ENCODE measurements at regions not wholly inside any gene's neighbourhood (a gene's known extent, or its start where the extent isn't known, plus 50 kb on each side); places are given as distances from the start of the nearest gene placed in this dataset.

- Histone ChIP-seq H3K4me2 (no peak overlapping the region), H3K4me1 (no peaks in the 10 kb centered on the region), H3K79me2 (ENCODE audit: low read depth) (no peaks in the 10 kb centered on the region), H3K27ac (no peak overlapping the region), H3K4me3 (no peak overlapping the region), H3K9ac (no peak overlapping the region), H2AFZ (replicated peaks) (no peak overlapping the region), H3K9me3 (ENCODE audit: low read depth) (no peaks in the 10 kb centered on the region), H4K20me1 (ENCODE audit: low read depth) (no peaks in the 10 kb centered on the region), H3K36me3 (no peaks in the 10 kb centered on the region), H3F3A (ENCODE audit: low read depth) (no peaks in the 10 kb centered on the region), H3K27me3 (no peaks in the 10 kb centered on the region)
- DNase-seq (ENCODE audit: low spot score): no peak
- Mint-ChIP-seq H3K9me3 (no peaks in the 10 kb centered on the region), H3K27ac (no peak overlapping the region), H3K27me3 (ENCODE audit: insufficient read depth, low read depth) (peaks cover 3% of the 10 kb centered on the region), H3K4me3 (no peak overlapping the region), H3K4me1 (no peaks in the 10 kb centered on the region), H3K36me3 (no peaks in the 10 kb centered on the region)
- TF ChIP-seq EZH2 (IDR thresholded peaks at IDR 0.05): no peak
- TF ChIP-seq CTCF (IDR thresholded peaks at IDR 0.05): no peak
- no peak for TF ChIP-seq EZH2phosphoT487 (IDR thresholded peaks at IDR 0.05)
These were observed 124.8 kb upstream of the GPC1 start for GRCh38 chr2:240310645-240311044.

GRCh38 chr2:240311821-240312220 lies 123.6 kb upstream of the GPC1 start:
- TF ChIP-seq EZH2phosphoT487 (IDR thresholded peaks at IDR 0.05): no peak
- no peak for TF ChIP-seq EZH2 (IDR thresholded peaks at IDR 0.05)
- no peak for TF ChIP-seq CTCF (IDR thresholded peaks at IDR 0.05)
- no peaks in the 10 kb centered on the region for H3K79me2 ChIP-seq (ENCODE audit: low read depth)
- no peak overlapping the region for H3K4me3 ChIP-seq
- peaks cover 4% of the 10 kb centered on the region for H3K9me3 Mint-ChIP-seq
- H3K4me2 ChIP-seq: no peak overlapping the region
- H3K36me3 Mint-ChIP-seq: no peaks in the 10 kb centered on the region
- no peaks in the 10 kb centered on the region for H3K27me3 Mint-ChIP-seq (ENCODE audit: insufficient read depth, low read depth)
- no peak overlapping the region for H2AFZ ChIP-seq (replicated peaks)
- no peaks in the 10 kb centered on the region for H3K27me3 ChIP-seq
- H4K20me1 ChIP-seq (ENCODE audit: low read depth): no peaks in the 10 kb centered on the region
- H3F3A ChIP-seq (ENCODE audit: low read depth): no peaks in the 10 kb centered on the region
- no peaks in the 10 kb centered on the region for H3K9me3 ChIP-seq (ENCODE audit: low read depth)
- no peaks in the 10 kb centered on the region for H3K4me1 ChIP-seq
- no peak overlapping the region for H3K27ac ChIP-seq
- H3K4me1 Mint-ChIP-seq: no peaks in the 10 kb centered on the region
- no peak overlapping the region for H3K27ac Mint-ChIP-seq
- H3K9ac ChIP-seq: no peak overlapping the region
- DNase-seq (ENCODE audit: low spot score): no peak
- H3K36me3 ChIP-seq: no peaks in the 10 kb centered on the region
- no peak overlapping the region for H3K4me3 Mint-ChIP-seq

- TF ChIP-seq EZH2phosphoT487 (IDR thresholded peaks at IDR 0.05): no peak
- TF ChIP-seq CTCF (IDR thresholded peaks at IDR 0.05): no peak
- TF ChIP-seq EZH2 (IDR thresholded peaks at IDR 0.05): no peak
- no peaks in the 10 kb centered on the region for H3K36me3 Mint-ChIP-seq
- H3K4me2 ChIP-seq: no peak overlapping the region
- H3K79me2 ChIP-seq (ENCODE audit: low read depth): no peaks in the 10 kb centered on the region
- no peaks in the 10 kb centered on the region for H3K27me3 ChIP-seq
- peak overlapping the region; percentile 42 for H3K27ac Mint-ChIP-seq
- DNase-seq (ENCODE audit: low spot score): no peak
- no peak overlapping the region for H3K9ac ChIP-seq
- H3F3A ChIP-seq (ENCODE audit: low read depth): no peaks in the 10 kb centered on the region
- no peaks in the 10 kb centered on the region for H3K36me3 ChIP-seq
- no peak overlapping the region for H3K27ac ChIP-seq
- peaks cover 22% of the 10 kb centered on the region for H3K4me1 Mint-ChIP-seq
- H3K27me3 Mint-ChIP-seq (ENCODE audit: insufficient read depth, low read depth): peaks cover 4% of the 10 kb centered on the region
- H3K9me3 ChIP-seq (ENCODE audit: low read depth): no peaks in the 10 kb centered on the region
- no peaks in the 10 kb centered on the region for H4K20me1 ChIP-seq (ENCODE audit: low read depth)
- H2AFZ ChIP-seq (replicated peaks): no peak overlapping the region
- H3K4me3 ChIP-seq: no peak overlapping the region
- H3K9me3 Mint-ChIP-seq: peaks cover 6% of the 10 kb centered on the region
- H3K4me1 ChIP-seq: peaks cover 7% of the 10 kb centered on the region
- no peak overlapping the region for H3K4me3 Mint-ChIP-seq
These were observed 116.1 kb upstream of the GPC1 start for GRCh38 chr2:240319221-240319854.
